DMS114 treated with DMSO at 0.1 percent for 48 hours (cell line): ENCODE measurements at regions not wholly inside any gene's neighbourhood (a gene's known extent, or its start where the extent isn't known, plus 50 kb on each side); places are given as distances from the start of the nearest gene placed in this dataset.

ENCODE experiments used
- DNase-seq: peaks from one replicate; lab custom pipeline; 2025; ENCODE audit not compliant: unreplicated experiment; lab: John Stamatoyannopoulos, UW

GRCh38 chr2:106628377-106628776, 141.2 kb downstream of the CD8B2 start:
- DNase-seq: no peak

- no peak for DNase-seq
These were observed 142.8 kb downstream of the CD8B2 start for GRCh38 chr2:106629981-106630380.

GRCh38 chr2:106631281-106631680, 144.1 kb downstream of the CD8B2 start:
- DNase-seq: no peak

- DNase-seq: peak; percentile 20
These were observed 150.9 kb downstream of the CD8B2 start for GRCh38 chr2:106638043-106638442.

- DNase-seq: no peak
These were observed 151.4 kb downstream of the CD8B2 start for GRCh38 chr2:106638580-106638979.

DNA sequence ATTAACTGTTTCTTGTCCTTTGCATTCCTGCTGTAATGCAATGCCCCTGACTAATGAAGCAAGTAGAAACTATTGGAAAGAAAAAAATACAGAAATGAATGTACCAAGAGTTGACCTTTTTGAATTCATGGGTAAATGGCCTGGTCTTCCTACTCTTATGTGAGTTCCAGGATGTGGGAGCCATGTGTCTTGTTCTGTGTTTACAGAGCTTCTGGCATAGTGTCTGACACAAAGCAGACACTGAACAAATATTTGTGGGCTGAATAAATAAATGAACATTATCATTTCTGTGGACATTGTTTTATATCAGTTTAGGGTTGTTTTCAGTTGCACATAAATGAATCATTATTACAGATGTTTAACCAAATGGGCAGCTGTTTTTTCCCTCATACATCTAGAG, 155.5 kb downstream of the CD8B2 start:
- DNase-seq: no peak

GRCh38 chr2:106644623-106645022, 157.5 kb downstream of the CD8B2 start:
- DNase-seq: no peak

DNA sequence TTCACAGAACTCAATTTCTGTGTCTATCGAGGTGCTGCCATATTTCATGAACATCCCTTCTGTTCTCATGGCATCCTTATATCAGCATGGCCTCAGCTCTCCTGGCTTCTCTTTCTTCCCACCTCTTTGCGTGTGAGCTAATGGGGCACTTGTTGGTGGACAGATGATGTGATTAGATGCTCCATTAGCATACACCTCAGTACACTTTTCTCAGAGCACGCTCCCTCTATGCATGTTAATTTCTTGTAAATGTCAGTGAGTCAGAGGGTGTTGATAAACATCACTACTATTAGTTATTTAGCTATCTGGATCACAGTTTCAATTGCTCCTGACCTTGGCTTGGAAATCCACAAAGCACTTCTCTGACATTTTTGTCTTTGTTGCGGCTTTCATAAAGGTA, 159.4 kb downstream of the CD8B2 start:
- DNase-seq: no peak

- DNase-seq: no peak
These were observed 162.1 kb downstream of the CD8B2 start for GRCh38 chr2:106649306-106649705.

DNA sequence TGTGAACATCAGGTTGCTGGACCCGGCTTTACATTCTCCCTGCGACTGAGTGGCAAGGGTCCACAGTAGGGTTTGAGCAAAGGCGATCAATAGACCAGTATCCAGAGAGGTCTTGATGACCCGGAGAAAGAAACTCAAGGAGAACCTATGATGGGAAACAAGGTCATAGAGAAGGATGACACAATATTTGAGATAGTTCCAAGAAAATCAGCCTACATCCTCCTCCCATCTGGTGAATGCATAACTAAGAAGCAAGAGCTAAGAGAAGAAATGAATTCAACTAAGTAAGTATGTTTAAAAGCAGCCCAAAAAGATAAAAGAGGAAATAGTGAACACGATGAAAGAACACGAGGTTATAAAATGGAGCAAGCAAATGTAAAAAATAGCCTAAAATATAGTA, 166.3 kb downstream of the CD8B2 start:
- DNase-seq: no peak

DNA sequence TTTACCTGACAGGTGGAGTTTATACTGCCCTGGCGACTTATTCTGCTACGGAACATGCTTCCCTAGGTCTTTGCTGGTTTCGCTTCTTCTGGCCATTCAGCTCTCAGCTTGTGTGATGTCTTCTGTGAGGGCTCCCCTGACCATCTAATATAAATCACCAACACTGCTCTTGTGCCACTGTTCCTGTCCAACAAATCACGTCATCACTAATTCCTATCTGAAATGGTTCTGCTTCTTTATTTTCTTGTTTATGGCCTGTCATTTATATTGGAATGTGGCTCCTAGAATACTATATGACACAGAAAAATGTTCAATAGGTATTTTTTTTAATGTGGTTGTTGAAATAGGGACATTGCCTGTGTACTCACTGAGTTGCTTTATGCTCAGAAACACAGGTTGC, 171.5 kb downstream of the CD8B2 start:
- DNase-seq: no peak

DNA sequence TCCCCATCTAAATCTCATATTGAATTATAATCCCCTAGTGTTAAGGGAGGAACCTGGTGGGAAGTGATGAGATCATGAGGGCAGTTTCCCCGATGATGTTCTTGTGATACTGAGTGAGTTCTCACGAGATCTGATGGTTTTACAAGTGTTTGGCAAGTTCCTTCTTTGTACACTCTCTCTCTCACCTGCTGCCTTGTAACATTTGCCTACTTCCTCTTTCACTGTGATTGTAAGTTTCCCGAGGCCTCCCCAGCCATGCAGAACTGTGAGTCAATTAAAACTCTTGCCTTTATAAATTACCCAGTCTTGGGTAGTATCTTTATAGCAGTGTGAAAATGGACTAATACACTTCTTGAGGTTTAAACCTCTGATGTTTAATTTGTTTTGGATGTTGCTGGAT, 177.5 kb downstream of the CD8B2 start:
- no peak for DNase-seq

GRCh38 chr2:106667478-106668070, 180.4 kb downstream of the CD8B2 start:
- no peak for DNase-seq

DNA sequence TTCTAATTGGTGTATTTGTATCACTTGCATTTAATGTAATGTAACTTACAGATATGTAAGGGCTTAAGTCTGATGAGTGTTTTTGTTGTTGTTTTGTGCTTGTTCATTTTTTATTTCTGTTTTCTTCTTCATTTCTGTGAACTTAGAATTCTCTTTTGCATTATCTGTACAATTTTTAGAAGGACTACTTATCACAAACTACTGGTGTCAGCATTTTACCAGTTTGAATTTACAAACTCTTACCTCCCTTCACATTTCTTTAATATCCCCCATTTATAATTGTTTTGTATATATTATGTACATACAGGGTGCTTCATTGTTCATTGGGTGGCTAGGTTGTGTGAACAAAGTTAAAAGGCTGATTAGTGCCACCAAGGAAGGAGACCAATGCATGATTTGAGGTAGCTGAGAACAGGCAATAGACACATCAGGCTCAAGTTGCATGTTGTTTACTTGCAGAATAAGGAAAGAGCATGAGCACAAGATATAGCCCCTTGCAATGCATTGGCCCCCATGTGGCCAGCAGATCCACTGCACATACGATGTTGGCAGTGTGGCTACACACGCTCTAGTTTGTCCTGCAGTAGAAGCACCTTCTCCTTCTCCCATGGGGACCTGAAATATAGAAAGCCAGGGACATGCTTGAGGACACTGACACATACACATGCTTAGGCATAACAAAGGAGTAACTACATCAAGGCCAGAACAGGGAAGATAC, 198.2 kb downstream of the CD8B2 start:
- DNase-seq: no peak

DNA sequence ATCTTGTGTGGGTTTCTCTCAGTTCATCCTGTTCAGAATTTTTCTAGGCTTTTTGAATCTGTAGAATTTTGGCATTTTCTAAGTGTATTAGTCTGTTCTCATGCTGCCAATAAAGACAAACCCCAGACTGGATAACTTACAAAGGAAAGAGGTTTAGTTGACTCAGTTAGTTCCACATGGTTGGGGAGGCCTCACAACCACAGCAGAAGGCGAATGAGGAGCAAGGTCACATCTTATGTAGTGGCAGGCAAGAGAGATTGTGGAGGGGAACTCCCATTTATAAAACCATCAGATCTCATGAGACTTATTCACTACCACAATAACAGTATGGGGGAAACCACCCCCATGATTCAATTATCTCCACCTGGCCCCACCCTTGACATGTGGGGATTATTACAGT, 199.2 kb downstream of the ST6GAL2 start:
- no peak for DNase-seq

GRCh38 chr2:106694964-106695470, 190.9 kb downstream of the ST6GAL2 start:
- no peak for DNase-seq

DNA sequence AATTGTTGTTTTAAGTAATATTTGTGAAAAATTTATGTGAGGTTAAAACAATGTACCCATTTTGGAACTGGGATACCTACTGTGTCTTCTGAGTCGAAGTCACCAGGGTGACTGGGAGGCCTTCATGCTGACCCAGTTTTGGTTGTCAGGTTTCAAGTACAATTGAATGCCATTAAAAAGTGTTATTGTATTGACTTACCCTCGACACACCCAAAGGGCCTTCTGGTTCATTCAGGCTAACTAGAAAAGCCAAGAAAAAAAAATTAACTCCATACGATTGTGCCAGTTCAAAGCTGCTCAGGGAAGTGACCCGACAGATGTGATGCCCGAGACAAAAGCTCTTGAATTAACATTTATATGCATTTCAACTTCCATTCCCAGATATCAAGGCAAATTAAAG, 190.0 kb downstream of the ST6GAL2 start:
- DNase-seq: no peak

GRCh38 chr2:106700616-106701015, 185.4 kb downstream of the ST6GAL2 start:
- no peak for DNase-seq

DNA sequence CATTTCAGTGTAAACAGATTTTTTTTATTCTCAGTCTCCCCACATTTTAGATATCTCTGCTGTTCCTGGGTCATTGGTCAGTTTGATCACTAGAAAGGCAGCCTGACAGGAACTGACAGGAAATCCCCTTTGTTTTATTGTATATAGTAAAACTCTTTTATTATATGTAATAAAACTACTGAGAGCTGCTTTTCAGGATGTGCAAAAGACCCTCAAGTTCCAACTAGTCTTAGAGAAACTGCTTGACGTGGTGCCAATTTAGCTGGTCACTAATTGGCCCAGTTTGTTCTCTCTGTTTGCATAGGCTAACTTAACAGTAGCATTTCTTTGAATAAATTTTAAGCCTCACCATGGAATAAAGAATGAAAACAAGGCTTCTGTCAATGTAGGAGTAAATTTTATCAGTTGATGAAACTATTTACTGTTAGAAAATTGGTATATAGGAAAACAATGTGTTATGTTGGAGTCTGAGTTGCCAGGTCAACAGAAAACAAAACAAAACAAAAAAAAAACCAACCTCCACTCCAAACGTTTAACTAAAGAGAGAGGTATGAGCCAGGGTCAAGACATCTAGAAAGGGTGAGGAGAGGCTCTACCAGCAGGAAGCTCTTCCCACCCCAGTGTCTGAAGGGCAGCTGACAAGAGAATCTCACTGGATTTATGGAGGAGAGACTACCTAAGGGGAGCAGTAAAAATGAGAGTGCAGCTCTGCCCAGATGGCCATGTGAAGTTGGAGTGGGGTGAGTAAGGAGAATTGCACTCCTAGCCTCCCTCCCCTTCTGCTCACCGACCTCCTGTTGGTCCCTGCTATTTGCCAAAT, 184.6 kb downstream of the ST6GAL2 start:
- no peak for DNase-seq

DNA sequence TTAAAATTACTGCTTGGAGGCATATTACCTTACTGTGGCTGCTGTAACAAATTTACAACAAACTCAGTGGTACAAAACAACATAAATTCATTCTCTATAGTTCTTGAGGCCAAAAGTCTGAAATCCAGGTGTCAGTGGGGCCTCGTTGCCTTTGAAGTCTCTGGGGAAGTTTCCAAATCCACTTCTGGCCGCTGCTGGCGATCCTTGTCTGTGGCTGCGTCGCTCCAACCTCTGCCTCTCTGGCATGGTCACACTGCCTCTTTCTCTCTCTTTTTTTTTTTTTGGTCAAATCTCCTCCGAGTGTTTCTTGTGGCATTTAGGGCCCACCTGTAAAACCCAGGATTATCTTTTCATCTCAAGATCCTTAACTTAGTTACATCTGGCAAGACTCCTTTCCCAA, 182.8 kb downstream of the ST6GAL2 start:
- no peak for DNase-seq

DNA sequence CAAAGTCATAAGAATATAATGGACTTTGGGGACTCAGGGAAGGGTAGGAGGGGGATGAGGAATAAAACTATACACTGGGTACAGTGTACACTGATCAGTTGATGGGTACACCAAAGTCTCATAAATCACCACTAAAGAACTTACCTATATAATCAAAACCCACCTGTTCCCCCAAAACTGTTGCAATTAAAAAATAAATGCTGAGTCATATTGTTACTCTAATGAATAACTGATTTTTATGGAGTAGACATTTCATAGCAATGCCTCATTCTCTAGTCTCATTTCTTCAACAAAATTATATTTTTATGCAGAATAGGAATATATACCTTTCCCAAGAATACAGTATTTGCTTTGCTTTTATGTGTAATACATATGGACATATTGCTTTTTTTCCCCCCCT, 181.2 kb downstream of the ST6GAL2 start:
- DNase-seq: no peak

GRCh38 chr2:106705877-106706276, 180.1 kb downstream of the ST6GAL2 start:
- no peak for DNase-seq
